ENCODE measurements at regions not wholly inside any gene's neighbourhood (a gene's known extent, or its start where the extent isn't known, plus 50 kb on each side); places are given as distances from the start of the nearest gene placed in this dataset.

DNA sequence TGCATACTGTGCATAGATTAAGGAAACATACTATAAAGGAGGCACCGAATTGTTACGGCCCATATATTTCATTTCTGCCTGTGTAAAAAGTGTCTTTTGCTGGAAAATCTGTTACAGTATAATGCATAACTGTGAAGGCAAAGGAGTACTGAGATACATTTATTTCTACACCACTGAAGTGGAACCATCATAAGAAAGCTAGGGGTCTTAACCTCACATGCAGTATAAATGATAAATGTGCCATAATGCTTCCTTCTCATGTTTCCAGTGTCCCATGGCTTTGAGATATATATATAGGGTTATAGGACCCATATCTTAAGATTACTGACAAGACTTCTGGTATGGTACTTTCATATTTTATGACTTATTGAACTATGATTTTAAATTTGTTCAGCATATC, 713.8 kb upstream of the PABPC4L start:
- TF ChIP-seq POLR2A (IDR thresholded peaks at IDR 0.05) = no peak
- TF ChIP-seq, protein P1, sequence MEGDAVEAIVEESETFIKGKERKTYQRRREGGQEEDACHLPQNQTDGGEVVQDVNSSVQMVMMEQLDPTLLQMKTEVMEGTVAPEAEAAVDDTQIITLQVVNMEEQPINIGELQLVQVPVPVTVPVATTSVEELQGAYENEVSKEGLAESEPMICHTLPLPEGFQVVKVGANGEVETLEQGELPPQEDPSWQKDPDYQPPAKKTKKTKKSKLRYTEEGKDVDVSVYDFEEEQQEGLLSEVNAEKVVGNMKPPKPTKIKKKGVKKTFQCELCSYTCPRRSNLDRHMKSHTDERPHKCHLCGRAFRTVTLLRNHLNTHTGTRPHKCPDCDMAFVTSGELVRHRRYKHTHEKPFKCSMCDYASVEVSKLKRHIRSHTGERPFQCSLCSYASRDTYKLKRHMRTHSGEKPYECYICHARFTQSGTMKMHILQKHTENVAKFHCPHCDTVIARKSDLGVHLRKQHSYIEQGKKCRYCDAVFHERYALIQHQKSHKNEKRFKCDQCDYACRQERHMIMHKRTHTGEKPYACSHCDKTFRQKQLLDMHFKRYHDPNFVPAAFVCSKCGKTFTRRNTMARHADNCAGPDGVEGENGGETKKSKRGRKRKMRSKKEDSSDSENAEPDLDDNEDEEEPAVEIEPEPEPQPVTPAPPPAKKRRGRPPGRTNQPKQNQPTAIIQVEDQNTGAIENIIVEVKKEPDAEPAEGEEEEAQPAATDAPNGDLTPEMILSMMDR (IDR thresholded peaks at IDR 0.05) = no peak

Data from thyroid gland (tissue), 4 donors.